Medulla oblongata (tissue), 1 donor: ENCODE measurements at regions not wholly inside any gene's neighbourhood (a gene's known extent, or its start where the extent isn't known, plus 50 kb on each side); places are given as distances from the start of the nearest gene placed in this dataset.

Experiments
- DNase-seq: peaks from one replicate; pipeline ENCODE4 v3.0.0-alpha.2; 2015; ENCODE audit errors: extremely low spot score

DNA sequence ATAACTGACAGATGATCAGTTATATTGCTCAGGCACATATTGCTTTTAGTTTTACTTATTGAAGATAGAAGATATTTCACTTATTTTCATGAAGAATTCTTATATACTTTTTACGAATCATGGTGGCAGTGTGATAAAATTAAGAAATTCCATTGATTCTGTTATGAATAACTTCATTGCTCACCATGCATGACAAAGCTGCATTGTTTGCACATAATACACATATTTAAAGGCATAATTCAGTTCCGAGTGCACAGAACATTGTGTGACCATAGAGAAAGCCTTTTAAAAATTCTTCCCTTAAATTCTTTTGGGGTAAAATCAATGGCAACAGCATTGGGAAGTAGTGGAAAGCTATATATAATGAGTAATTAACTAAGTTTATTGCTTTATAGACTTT lies 82.5 kb upstream of the NAALADL2 start:
- no peak for DNase-seq

GRCh38 chr3:174777813-174778212 lies 81.3 kb upstream of the NAALADL2 start:
- no peak for DNase-seq

GRCh38 chr3:174783502-174783901 lies 75.6 kb upstream of the NAALADL2 start:
- DNase-seq, result no peak

DNA sequence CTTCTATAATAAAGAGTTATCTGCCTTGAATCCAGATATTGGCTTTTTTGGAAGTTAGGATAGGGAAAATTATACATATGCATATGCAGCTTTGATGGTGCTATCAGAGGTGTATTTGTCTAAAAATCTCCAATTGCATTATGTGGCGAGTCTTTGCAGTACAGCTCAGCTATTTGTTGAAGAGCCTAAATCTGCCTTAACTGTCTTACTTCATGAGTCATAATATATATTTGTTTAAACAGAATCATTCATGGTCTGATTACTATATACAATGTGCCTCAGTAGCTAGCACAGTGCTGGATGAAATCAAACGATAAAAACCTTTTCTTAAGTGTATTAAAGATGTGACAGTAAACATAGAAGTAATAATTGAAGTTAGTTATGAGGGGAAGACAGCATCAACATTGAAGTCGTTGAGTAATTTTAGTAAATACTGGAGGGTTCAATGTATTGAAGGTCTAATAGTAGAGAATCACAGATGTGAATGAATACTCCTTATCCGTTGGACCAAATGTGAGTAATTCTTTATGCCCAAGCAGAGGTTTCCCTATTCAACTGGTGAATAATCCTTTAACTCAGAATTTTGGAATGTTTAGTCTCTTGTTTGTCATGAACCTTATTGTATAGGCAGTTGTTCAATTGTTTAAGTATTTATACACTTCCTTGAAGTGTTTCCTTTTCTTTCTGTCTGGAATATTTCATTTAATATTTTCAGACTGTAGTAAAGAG lies 74.8 kb upstream of the NAALADL2 start:
- DNase-seq, result no peak

DNA sequence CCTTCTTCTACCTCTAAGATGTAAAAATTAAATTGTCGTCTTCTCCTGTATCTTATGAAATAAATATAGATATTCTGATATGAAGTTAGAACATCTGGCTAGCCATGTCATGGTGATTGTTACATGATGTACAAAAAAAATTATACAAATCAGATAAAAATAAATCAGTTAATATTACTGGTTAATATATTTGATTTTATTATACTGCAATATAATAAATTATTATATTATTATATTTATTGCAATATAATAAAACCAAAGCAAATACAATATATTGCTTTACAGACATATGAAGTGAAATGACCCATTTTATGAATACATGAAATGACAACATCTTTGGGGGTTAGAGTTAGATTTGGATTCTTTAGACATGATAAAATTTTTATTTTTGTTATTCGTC lies 72.3 kb upstream of the NAALADL2 start:
- no peak for DNase-seq

DNA sequence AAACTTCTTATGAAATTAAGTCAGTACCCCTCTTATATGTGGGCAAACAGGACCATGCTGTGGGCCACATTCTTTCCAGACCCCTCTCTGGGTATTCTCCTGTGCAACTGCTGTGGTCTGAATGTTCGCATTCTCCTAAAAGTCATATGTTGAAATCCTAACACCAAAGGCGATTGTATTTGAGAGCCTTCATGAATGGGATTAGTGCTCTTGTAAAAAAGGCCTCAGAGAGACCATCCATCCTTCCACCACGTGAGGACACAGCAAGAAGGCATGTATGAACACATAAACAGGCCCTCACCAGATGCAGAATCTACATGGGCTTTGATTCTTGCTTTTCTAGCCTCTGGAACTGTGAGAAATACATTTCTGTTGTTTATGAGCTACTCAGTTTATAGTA lies 68.0 kb upstream of the NAALADL2 start:
- DNase-seq, result no peak

GRCh38 chr3:174792864-174793263 lies 66.3 kb upstream of the NAALADL2 start:
- DNase-seq, result no peak
